ENCODE measurements at regions not wholly inside any gene's neighbourhood (a gene's known extent, or its start where the extent isn't known, plus 50 kb on each side); places are given as distances from the start of the nearest gene placed in this dataset.

DNA sequence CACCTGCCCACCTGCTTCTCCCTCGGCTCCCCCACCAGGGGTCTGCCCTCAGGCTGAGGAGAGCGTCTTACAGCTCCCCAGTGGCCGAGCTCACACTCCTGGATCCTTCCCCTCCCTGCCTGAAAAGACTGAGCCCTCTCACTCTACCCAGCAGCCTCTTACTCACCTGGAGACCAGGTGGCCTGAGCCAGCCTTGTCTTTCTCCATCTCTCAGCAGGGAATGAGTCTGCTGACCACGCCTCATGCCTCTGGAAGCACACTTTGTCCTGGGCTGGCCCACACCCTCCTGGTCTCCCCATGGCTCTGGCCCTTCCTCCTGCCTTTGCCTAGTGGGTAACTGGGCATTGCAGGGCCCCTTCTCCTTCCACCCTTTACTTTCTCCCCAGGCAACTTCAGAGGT lies 177.2 kb downstream of the ENGASE start:
- TF ChIP-seq POLR2A (IDR thresholded peaks at IDR 0.05), result no peak
- no peak for TF ChIP-seq EP300 (IDR thresholded peaks at IDR 0.05)

All from tibial nerve (tissue), 3 donors.